Body of pancreas (tissue), 4 donors: ENCODE measurements at regions not wholly inside any gene's neighbourhood (a gene's known extent, or its start where the extent isn't known, plus 50 kb on each side); places are given as distances from the start of the nearest gene placed in this dataset.

Source experiments
- POLR2A ChIP-seq, 3 donors: fragments of 450-650 bp; IDR thresholded peaks; one replicate each; pipeline ENCODE4 v1.6.1; 2016; ENCODE audit warnings: antibody characterized with exemption in 3 of 3, mild to moderate bottlenecking in 2 of 3
- TF ChIP-seq, protein P1 (sequence below), 7 experiments: fragments of 450-650 bp in 4 of 7; fragments of 200-600 bp in 3 of 7; sonication (generic) in 3 of 7; IDR thresholded peaks; one replicate each; pipeline ENCODE4 v1.5.1; 2016 to 2019; ENCODE audit warnings: antibody characterized with exemption in 7 of 7

DNA sequence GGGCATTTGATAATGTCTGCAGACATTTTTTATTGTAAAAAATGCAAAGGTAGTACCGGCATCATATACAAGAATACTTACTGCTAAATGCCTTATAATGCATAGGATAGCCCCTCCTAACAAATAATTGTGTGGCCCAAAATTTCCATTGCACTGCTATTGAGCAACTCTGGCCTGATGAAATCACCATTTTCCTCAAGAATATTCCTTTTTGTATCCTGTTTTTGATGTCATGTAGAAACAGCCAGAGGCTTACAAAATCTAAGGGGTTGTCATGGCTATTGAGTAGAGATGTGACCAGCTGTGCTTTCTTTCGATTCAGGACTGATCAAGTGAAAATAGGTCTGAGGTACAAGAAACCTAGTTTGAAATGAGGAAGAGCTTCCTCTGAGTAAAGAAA lies 854.3 kb downstream of the KCNA4 start:
- TF ChIP-seq POLR2A (IDR thresholded peaks at IDR 0.05), result no peak
- TF ChIP-seq, protein P1, sequence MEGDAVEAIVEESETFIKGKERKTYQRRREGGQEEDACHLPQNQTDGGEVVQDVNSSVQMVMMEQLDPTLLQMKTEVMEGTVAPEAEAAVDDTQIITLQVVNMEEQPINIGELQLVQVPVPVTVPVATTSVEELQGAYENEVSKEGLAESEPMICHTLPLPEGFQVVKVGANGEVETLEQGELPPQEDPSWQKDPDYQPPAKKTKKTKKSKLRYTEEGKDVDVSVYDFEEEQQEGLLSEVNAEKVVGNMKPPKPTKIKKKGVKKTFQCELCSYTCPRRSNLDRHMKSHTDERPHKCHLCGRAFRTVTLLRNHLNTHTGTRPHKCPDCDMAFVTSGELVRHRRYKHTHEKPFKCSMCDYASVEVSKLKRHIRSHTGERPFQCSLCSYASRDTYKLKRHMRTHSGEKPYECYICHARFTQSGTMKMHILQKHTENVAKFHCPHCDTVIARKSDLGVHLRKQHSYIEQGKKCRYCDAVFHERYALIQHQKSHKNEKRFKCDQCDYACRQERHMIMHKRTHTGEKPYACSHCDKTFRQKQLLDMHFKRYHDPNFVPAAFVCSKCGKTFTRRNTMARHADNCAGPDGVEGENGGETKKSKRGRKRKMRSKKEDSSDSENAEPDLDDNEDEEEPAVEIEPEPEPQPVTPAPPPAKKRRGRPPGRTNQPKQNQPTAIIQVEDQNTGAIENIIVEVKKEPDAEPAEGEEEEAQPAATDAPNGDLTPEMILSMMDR (IDR thresholded peaks at IDR 0.05), result no peak
